Fibroblast of pulmonary artery (primary cell): ENCODE measurements at regions not wholly inside any gene's neighbourhood (a gene's known extent, or its start where the extent isn't known, plus 50 kb on each side); places are given as distances from the start of the nearest gene placed in this dataset.

Experiments
- DNase-seq: peaks from one replicate; pipeline ENCODE4 v3.0.0-alpha.2; 2010; ENCODE audit warnings: low read depth
- H3K4me3 ChIP-seq: replicated peaks from 2 replicates; pipeline ENCODE4 v1.5.1; 2011; ENCODE audit warnings: low read depth, mild to moderate bottlenecking, control low read depth, low read length, moderate library complexity
- TF ChIP-seq, protein P1 (sequence below): IDR thresholded peaks from 2 replicates; pipeline ENCODE4 v1.5.1; 2011; ENCODE audit warnings: mild to moderate bottlenecking, control low read depth, low read length, inconsistent platforms; ENCODE audit errors: missing control alignments

- DNase-seq: no peak
- no peak overlapping the region for H3K4me3 ChIP-seq
- TF ChIP-seq, protein P1, sequence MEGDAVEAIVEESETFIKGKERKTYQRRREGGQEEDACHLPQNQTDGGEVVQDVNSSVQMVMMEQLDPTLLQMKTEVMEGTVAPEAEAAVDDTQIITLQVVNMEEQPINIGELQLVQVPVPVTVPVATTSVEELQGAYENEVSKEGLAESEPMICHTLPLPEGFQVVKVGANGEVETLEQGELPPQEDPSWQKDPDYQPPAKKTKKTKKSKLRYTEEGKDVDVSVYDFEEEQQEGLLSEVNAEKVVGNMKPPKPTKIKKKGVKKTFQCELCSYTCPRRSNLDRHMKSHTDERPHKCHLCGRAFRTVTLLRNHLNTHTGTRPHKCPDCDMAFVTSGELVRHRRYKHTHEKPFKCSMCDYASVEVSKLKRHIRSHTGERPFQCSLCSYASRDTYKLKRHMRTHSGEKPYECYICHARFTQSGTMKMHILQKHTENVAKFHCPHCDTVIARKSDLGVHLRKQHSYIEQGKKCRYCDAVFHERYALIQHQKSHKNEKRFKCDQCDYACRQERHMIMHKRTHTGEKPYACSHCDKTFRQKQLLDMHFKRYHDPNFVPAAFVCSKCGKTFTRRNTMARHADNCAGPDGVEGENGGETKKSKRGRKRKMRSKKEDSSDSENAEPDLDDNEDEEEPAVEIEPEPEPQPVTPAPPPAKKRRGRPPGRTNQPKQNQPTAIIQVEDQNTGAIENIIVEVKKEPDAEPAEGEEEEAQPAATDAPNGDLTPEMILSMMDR: no peak
Measured at GRCh38 chr2:41949883-41950665, 97.7 kb upstream of the PKDCC start.

GRCh38 chr2:41950666-41950960 lies 97.2 kb upstream of the PKDCC start:
- no peak overlapping the region for H3K4me3 ChIP-seq
- no peak for DNase-seq
- TF ChIP-seq, protein P1: no peak

GRCh38 chr2:41954304-41955291 lies 93.2 kb upstream of the PKDCC start:
- DNase-seq: no peak
- TF ChIP-seq, protein P1: no peak
- H3K4me3 ChIP-seq: no peak overlapping the region

DNA sequence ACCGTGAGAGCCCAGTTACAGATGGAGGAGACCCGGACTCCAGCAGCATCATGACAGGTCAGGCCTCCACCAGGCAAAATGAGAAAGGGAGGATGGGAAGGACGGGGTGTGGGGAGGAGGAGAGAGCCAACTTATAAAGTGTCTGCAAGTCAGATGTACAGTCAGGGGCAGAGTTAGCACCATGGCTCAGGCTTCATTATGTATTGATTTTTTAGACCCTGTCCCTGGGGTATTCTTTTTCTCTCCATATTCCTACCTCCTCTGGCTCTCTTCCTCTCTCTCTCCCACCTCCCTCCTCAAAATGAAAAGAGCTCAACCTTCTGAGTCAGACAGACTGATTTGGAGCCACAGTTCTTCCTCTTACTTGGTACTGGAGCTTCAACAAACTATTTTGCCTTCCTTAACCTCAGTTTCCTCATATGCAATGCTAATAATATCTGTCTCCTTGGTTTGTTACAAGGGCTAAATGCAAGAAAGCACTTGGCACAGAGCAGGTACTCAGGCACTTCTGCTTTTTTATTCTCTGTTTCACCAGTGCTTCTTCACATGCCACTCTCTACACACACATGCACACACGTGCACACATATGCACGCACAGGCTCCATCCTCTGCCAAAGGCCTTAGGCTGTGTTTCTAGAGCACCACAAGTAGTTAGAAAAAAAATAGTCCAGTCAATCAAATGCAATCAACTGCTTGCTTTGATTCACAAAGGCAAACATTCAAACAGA lies 92.3 kb upstream of the PKDCC start:
- DNase-seq: no peak
- TF ChIP-seq, protein P1: no peak
- no peak overlapping the region for H3K4me3 ChIP-seq

DNA sequence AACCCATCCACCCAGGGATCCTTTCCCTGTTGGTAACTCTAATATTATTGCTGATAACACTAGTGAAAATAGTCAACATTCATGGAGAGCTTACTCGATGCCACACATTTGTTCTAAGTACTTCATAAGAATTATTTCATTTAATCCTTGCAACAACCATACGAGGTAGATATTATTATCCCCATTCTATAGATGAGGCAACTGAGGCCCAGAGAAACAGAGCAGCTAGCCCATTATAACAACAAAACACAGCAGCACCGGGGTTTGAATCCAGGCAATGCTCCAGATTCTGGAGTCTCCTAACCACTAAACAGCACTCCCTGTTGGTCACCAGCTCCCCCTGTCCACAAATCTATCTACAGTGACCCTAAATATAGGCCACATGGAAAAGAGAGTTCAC lies 90.4 kb upstream of the PKDCC start:
- no peak for DNase-seq
- TF ChIP-seq, protein P1: no peak

GRCh38 chr2:41958251-41958650 lies 89.6 kb upstream of the PKDCC start:
- no peak for DNase-seq
- no peak overlapping the region for H3K4me3 ChIP-seq
- TF ChIP-seq, protein P1: no peak

More for the DNA sequence above, 90.4 kb upstream of the PKDCC start:
- H3K4me3 ChIP-seq: no peak overlapping the region
